ENCODE measurements at regions not wholly inside any gene's neighbourhood (a gene's known extent, or its start where the extent isn't known, plus 50 kb on each side); places are given as distances from the start of the nearest gene placed in this dataset.

GRCh38 chr7:22008683-22009082, 63.0 kb upstream of the CDCA7L start:
- WGBS, 2 donors, result 71% methylated on average over 5 of the region's 5 CpGs
- Histone ChIP-seq H3K4me3 (no peak overlapping the region), H3K27me3 (no peaks in the 10 kb centered on the region), H3K36me3 (ENCODE audit: low read depth, missing control alignments) (no peaks in the 10 kb centered on the region), H3K9me3 (no peaks in the 10 kb centered on the region), H3K27ac (no peak overlapping the region), H3K4me1 (no peaks in the 10 kb centered on the region)
- no peak for DNase-seq
- no peak for TF ChIP-seq POLR2A (IDR thresholded peaks at IDR 0.05)
- TF ChIP-seq CTCF (IDR thresholded peaks at IDR 0.05), result no peak
- intact Hi-C loops (cut with DNase I; ENCODE audit: low total_unique reads), result no loop called here

- no peaks in the 10 kb centered on the region for H3K9me3 ChIP-seq
- no peaks in the 10 kb centered on the region for H3K4me1 ChIP-seq
- DNase-seq, result no peak
- TF ChIP-seq CTCF (IDR thresholded peaks at IDR 0.05) (no peak), POLR2A (IDR thresholded peaks at IDR 0.05) (no peak)
- 44 to 49% methylated on average over 5 of the region's 5 CpGs for WGBS, 2 donors
- H3K27me3 ChIP-seq, result no peaks in the 10 kb centered on the region
- intact Hi-C loops (cut with DNase I; ENCODE audit: low total_unique reads), result no loop called here
- H3K36me3 ChIP-seq (ENCODE audit: low read depth, missing control alignments), result no peaks in the 10 kb centered on the region
- H3K27ac ChIP-seq, result no peak overlapping the region
- no peak overlapping the region for H3K4me3 ChIP-seq
These were observed 62.4 kb upstream of the CDCA7L start for GRCh38 chr7:22008087-22008486.

GRCh38 chr7:22005151-22005550, 59.5 kb upstream of the CDCA7L start:
- Histone ChIP-seq H3K36me3 (ENCODE audit: low read depth, missing control alignments) (no peaks in the 10 kb centered on the region), H3K27ac (no peak overlapping the region), H3K4me3 (no peak overlapping the region), H3K4me1 (no peaks in the 10 kb centered on the region), H3K27me3 (no peaks in the 10 kb centered on the region), H3K9me3 (no peaks in the 10 kb centered on the region)
- DNase-seq, result no peak
- 36 to 44% methylated on average over 1 of the region's 1 CpG for WGBS, 2 donors
- intact Hi-C loops (cut with DNase I; ENCODE audit: low total_unique reads), result no loop called here
- TF ChIP-seq CTCF (IDR thresholded peaks at IDR 0.05) (no peak), POLR2A (IDR thresholded peaks at IDR 0.05) (no peak)

- Histone ChIP-seq H3K36me3 (ENCODE audit: low read depth, missing control alignments) (no peaks in the 10 kb centered on the region), H3K27me3 (no peaks in the 10 kb centered on the region), H3K4me3 (no peak overlapping the region), H3K4me1 (no peaks in the 10 kb centered on the region), H3K27ac (no peak overlapping the region), H3K9me3 (no peaks in the 10 kb centered on the region)
- intact Hi-C loops (cut with DNase I; ENCODE audit: low total_unique reads), result no loop called here
- 85 to 100% methylated on average over 1 of the region's 1 CpG for WGBS, 2 donors
- DNase-seq, result no peak
- no peak for TF ChIP-seq CTCF (IDR thresholded peaks at IDR 0.05)
- TF ChIP-seq POLR2A (IDR thresholded peaks at IDR 0.05), result no peak
These were observed 57.0 kb upstream of the CDCA7L start for GRCh38 chr7:22002726-22003125.

GRCh38 chr7:22001345-22002004, 55.8 kb upstream of the CDCA7L start:
- no peaks in the 10 kb centered on the region for H3K4me1 ChIP-seq
- no peak for TF ChIP-seq POLR2A (IDR thresholded peaks at IDR 0.05)
- peak; percentile 69 to 80 (median 75) for TF ChIP-seq CTCF (IDR thresholded peaks at IDR 0.05)
- H3K36me3 ChIP-seq (ENCODE audit: low read depth, missing control alignments), result no peaks in the 10 kb centered on the region
- H3K4me3 ChIP-seq, result no peak overlapping the region
- intact Hi-C loops (cut with DNase I; ENCODE audit: low total_unique reads), result no loop called here
- no peaks in the 10 kb centered on the region for H3K9me3 ChIP-seq
- no peak for DNase-seq
- no peak overlapping the region for H3K27ac ChIP-seq
- WGBS, 2 donors, result 18 to 22% methylated on average over 8 of the region's 8 CpGs
- H3K27me3 ChIP-seq, result no peaks in the 10 kb centered on the region

All from testis (tissue), 2 donors.